NCI-H2107 treated with DMSO at 0.1 percent for 48 hours (cell line): ENCODE measurements at regions not wholly inside any gene's neighbourhood (a gene's known extent, or its start where the extent isn't known, plus 50 kb on each side); places are given as distances from the start of the nearest gene placed in this dataset.

ENCODE experiments used
- DNase-seq: peaks from one replicate; lab custom pipeline; 2025; ENCODE audit not compliant: unreplicated experiment; lab: John Stamatoyannopoulos, UW

DNA sequence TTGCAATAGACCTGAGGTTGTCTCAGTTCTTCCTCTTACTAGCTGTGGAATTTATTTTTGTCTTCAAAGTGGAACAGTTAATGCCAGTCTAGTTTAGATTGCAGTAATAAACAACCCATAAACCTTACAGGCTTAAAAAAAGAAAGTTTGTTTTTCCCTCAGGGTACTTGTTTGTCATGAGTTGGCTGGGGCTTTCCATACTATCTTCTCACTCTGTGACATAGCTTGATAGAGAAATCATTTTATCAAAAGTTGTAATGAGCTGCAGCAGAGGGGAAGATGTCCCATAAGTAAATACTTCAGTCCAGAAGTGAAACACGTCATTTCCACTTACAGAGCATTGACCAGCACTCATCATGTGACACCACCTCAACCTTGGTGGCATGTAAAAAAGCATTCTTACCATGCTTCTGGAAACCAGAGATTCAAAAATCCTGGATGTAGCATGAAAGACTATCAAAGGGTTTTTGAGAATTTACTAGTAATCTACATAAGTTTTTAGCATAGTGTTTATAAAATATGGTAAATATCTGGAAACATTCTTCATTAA is 62.8 kb upstream of the COL11A1 start:
- DNase-seq = no peak

DNA sequence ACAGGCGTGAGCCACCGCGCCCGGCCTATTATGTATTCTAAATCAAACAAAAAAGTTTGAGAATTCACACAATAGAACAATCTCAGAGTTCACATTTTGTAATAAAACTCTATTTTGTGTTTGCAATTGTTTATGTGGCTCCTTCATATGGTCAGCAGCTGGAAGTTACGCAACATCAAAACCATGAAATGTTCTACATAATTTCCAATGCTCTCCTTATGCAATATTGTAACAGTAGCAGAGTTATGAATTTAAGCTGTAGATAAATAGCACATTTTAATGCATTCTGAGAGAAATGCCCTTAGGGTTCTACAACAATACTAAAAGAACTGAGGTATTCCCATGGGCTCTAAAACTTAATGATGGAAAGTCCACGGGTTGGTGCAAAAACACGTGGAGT is 62.3 kb upstream of the COL11A1 start:
- DNase-seq = no peak

DNA sequence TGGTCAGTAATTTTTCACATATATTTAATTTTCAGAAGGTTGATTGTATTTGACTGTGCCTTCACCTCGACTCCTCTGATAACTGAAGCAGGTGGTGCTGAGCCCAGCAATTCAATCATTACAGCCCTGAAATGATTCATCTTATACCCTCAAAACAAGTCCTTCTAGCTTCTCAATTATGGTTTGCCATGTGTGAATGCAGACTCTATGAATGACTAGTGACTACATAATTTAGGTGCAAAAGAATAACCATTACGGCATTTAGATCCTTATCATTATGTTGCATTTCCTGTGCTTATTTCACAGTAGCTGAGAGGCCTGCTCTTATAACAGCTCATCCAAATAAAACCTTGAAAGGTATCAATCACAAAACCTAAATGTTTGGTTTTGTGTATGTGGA is 54.0 kb upstream of the COL11A1 start:
- DNase-seq = no peak

DNA sequence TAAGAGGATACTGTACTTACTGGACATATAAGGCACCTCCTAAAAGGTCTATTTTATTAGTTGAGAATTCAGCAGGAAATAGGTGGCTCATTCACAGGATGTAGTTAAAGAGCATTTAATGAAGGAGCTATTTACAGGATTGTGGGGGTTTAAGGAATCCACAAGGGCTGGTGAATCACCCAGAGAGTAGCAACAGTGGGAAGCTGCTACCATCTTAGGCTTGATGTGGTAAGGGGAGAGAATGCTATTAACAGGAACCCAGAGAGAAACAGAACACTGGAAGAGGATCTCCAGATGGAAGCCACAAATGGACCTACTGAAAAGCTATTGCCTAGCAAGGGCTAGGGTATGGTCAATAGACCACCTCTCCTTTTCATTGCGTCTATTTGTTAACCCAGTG is 52.0 kb upstream of the COL11A1 start:
- DNase-seq = no peak
